HG03175 (cell line): ENCODE measurements at regions not wholly inside any gene's neighbourhood (a gene's known extent, or its start where the extent isn't known, plus 50 kb on each side); places are given as distances from the start of the nearest gene placed in this dataset.
"Not testable (repeated sequence)": the region's sequence is repeated elsewhere in the genome, so short reads cannot be mapped to it uniquely, and the experiment has no call there.

Experiments
- ATAC-seq: cut with Tn5 transposase; IDR thresholded peaks from one replicate; pipeline ENCODE4 v1.9.1; 2021; ENCODE audit warnings: mild to moderate bottlenecking, moderate library complexity; ENCODE audit not compliant: unreplicated experiment

GRCh38 chr4:77501851-77502250 is 103.8 kb upstream of the CXCL13 start:
- ATAC-seq: no peak

GRCh38 chr4:77504407-77504806 is 101.2 kb upstream of the CXCL13 start:
- no peak for ATAC-seq

GRCh38 chr4:77505275-77505957 is 100.2 kb upstream of the CXCL13 start:
- no peak for ATAC-seq

- no peak for ATAC-seq
Measured at GRCh38 chr4:77505958-77506319, 99.7 kb upstream of the CXCL13 start.

- no peak for ATAC-seq
Measured at GRCh38 chr4:77510367-77510766, 95.3 kb upstream of the CXCL13 start.

- ATAC-seq: no peak
Measured at GRCh38 chr4:77525538-77525937, 80.1 kb upstream of the CXCL13 start.

- not testable (repeated sequence) for ATAC-seq
Measured at GRCh38 chr4:77527900-77528299, 77.7 kb upstream of the CXCL13 start.

- ATAC-seq: no peak
Measured at GRCh38 chr4:77538144-77538543, 67.5 kb upstream of the CXCL13 start.

GRCh38 chr4:77538574-77539157 is 67.0 kb upstream of the CXCL13 start:
- no peak for ATAC-seq
